Amniotic stem cell (primary cell): ENCODE measurements at regions not wholly inside any gene's neighbourhood (a gene's known extent, or its start where the extent isn't known, plus 50 kb on each side); places are given as distances from the start of the nearest gene placed in this dataset.
"Not testable (repeated sequence)": the region's sequence is repeated elsewhere in the genome, so short reads cannot be mapped to it uniquely, and the experiment has no call there.

ENCODE experiments used
- DNase-seq: peaks from one replicate; lab custom pipeline; 2025; lab: John Stamatoyannopoulos, UW

DNA sequence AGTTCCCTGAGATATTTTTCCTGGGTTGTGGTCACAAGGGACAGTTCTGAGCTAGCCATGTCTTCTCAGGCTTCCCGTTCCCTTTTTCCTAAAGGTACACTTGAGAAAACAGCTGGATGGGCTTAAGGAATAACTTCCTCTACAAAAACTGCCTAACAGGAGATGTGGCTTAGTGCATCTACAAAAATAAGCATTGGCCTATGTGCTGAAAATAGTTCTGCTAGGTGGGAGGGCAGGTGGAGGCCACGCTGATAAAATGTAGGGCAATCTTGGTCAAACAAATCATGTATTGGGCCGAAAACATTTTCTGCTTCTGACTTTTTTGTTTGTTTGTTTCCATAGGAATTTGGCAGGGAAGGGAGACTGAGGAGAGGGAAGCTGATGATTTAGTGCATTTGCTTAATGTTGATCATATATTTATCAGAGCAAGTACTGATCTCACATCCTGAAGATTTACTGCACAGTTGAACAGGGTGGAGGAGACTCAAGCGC is 409.4 kb upstream of the FZD8 start:
- DNase-seq: no peak

- DNase-seq: no peak
These were observed 408.8 kb upstream of the FZD8 start for GRCh38 chr10:36050763-36051499.

GRCh38 chr10:36048780-36049179 is 406.7 kb upstream of the FZD8 start:
- no peak for DNase-seq

GRCh38 chr10:36048236-36048635 is 406.1 kb upstream of the FZD8 start:
- DNase-seq: no peak

DNA sequence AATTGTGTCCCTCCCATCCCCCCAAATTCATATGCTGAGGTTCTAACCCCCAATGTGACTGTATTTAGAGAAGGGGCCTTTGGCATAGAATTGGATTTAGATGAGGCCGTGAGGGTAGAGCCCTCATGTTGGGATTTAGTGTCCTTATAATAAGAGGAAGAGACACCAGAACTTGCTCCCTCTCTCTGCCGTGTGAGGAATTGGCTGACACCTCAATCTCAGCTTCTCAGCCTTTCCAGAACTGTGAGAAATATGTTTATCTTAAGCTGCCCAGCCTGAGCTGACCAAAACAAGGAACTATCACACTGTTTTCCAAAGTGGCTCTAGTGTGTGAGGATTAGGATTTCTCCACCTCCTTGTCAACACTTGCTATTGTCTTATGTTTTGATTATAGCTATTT is 400.0 kb upstream of the FZD8 start:
- DNase-seq: no peak

DNA sequence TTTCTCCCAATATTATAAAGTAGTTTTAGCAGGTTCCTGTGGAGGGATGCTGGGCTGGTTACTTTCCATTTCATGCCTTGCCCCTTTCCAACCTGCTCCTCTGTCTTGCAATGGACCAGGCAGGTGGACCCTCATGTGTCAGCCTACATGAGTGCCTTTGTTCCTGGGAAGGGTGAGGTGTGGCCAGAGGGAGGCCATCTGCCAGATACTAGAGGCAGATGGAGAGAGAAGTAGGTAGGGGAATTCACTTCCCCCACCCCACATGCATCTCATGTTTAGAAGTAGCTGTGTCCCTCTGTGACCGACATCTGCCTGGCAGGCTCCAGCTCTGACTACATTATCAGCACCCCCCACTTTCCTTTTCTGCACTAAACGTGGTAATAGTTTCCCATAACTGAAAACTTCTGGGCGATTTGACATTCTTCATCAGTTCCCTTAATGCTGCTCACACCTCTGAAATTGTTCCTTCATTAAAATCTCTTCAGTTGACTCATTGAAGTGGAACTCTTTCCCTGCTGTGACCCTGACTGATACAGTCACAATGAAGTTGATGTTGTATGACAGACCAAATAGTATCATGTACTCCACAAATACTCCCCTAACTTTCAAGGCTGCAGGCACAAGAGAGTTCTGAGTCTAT is 396.3 kb upstream of the FZD8 start:
- no peak for DNase-seq

- no peak for DNase-seq
These were observed 394.0 kb upstream of the FZD8 start for GRCh38 chr10:36036137-36036536.

- DNase-seq: no peak
These were observed 391.7 kb upstream of the FZD8 start for GRCh38 chr10:36033808-36034207.

DNA sequence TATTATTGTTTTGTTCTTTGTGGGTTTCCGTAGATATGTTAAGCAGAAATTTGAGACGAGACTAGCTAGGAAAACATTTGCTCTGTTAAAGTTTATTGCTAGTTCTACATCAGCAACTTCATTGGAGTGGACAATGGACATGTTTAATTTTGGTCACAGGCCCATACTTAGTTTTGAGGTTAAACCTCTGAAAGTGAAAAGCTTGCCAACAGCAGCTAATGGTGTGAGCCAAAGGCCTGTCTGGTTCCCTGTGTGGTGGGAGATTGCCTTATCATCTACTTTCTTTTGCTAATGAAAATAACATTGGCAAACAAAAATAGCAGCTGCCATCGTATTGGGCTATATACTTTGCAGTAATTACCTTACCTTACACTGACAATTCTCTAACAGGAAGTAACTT is 388.4 kb upstream of the FZD8 start:
- no peak for DNase-seq

DNA sequence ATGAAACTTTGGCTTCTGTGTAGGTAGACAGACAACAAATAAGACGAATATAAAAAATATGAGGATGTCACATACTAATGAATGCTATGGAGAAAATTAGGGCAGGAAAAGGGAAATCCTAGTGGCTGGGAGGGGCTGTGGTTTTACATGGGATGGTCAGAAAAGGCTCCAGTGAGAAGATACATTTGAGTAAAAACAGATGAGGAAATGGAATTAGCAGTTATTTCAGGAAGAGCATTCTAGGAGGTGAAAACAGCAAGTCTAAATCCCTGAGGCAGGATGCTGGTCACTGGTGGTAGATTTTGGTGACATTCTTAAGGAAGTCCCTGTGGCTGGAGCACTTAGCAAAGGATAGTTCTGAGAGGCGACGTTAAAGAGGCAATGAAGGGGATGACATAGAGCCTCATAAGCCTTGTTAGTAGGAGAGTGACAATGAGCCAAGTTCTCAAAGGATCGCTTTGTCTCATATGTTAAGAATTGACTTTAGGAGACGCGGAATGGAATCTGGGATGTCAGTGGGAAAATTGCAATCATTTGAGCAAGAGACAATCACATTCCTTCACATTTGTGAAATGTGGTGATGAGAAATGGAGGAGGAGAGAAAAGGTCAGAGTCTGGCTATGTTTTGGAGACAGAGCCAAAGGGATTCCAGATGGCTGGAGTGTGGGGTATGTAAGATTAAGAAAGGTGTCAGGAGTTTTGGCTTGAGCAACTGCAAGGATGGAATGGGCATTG is 384.7 kb upstream of the FZD8 start:
- no peak for DNase-seq

DNA sequence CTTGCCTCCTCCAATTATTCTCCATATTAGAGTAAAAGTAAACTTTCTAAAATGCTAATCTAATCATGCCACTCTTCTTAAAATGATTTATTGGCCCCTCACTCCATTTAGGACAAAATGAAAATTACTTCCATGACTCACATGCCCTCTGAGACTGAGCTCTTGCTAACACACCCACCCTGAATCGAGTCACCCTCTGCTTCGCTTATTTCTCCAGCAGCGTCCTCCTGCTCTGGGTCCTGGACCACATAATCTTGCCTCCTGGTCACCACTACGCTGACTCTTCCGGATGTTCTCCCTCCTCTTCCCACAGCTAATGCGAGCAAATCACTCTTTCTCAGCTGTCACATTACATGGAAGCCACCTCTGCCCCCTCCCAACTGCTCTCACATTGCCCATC is 384.0 kb upstream of the FZD8 start:
- no peak for DNase-seq

DNA sequence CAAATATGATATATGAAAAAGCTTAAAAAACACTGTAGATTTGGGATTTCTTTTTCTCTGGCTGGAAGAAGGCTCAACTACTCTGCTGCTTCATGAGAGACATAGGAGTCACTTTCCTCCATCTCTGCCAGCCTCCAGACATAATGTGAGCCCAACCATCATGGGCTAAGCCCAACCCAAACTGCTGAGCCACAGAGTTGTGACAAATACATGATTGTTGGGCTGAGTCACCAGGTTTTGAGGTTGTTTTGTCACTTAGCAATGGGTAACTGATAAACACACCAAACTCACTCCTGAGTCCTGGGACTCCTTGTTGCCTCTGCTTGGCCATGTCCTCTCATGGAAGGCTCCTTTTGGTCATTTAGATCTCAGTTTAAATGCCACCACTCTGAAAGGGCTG is 381.8 kb upstream of the FZD8 start:
- peak; percentile 74 for DNase-seq

- DNase-seq: no peak
These were observed 379.0 kb upstream of the FZD8 start for GRCh38 chr10:36021096-36021495.

- DNase-seq: no peak
These were observed 377.7 kb upstream of the FZD8 start for GRCh38 chr10:36019749-36020148.

- DNase-seq: no peak
These were observed 376.9 kb upstream of the FZD8 start for GRCh38 chr10:36018996-36019395.

DNA sequence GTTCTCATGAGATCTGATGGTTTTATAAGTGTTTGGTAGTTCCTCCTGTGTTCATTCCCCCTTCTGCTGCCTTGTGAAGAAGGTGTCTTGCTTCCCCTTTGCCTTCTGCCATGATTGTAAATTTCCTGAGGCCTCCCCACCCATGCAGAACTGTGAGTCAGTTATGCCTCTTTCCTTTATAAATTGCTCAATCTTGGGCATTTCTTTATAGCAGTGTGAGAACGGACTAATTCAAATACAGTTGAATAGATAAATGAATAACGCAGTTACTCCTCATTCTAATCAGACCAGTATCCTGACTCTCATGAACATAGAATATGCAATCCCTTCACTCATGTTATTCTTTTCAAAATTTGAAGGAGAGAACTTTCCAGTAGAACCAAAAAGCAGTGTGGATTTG is 375.0 kb upstream of the FZD8 start:
- DNase-seq: no peak

DNA sequence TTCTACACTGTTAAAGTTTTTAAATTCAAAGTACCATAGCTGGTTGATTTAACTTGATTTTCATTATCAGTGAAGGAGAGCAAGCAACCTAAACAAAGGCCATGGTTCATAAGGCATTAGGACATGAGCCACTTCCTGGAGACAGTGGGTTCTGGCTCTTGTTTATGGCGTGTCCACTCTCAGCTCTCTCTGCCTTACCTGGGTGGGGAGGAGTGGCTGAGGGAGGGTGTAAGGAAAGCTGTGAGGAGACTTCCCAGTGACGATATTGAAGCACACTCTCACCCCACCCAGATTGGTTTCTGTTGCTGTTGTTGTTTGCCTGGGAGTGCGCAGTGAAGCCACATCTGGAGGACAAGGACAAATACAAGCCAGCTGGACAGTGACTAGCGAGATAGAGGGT is 365.3 kb upstream of the FZD8 start:
- DNase-seq: no peak

- no peak for DNase-seq
These were observed 361.6 kb upstream of the FZD8 start for GRCh38 chr10:36003688-36004087.

DNA sequence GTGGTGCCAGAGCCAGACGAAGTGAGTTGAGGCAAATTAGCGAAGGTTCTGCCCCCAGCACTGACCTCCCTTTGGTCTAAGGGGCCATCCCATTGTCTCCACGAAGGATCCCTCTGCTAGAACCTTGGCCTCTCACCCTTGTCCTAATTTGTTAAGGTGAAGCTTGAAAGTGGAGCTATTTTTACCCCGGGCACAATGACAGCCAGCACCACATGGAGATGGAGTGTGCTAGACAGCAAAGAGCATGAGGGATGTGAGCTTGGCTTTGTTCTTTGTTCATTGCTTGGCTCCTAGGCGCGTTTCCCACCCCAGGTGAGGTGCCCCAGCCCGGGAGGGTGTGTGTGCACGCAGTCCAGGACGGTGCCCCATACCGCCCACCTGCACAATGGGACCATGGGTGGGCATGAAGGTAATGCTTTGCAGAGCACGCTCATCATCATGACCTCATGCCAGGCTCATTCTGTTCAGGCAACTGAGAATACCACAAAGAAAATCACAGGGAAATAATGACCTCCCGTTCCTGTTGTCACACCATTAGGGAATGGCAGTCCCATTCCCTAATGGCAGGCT is 361.0 kb upstream of the FZD8 start:
- no peak for DNase-seq

- DNase-seq: no peak
These were observed 360.3 kb upstream of the FZD8 start for GRCh38 chr10:36002445-36002844.

DNA sequence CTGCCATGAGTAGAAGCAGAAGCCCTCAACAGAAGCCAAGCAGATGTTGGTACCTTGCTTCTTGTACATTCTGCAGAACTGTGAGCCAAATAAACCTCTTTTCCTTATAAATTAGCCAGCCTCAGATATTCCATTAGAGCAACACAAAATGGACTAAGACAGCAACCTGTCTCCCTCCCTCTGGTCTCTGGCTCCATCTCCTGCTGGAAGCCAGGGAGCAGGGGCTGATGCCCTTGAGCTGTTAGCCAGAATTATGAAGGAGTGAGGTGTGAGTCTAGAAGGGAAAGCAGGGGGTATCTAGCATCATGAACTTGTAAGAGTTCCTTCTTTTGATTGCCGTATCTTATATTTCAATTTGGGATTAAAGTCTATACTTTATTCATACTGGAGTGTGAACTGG is 358.7 kb upstream of the FZD8 start:
- not testable (repeated sequence) for DNase-seq

DNA sequence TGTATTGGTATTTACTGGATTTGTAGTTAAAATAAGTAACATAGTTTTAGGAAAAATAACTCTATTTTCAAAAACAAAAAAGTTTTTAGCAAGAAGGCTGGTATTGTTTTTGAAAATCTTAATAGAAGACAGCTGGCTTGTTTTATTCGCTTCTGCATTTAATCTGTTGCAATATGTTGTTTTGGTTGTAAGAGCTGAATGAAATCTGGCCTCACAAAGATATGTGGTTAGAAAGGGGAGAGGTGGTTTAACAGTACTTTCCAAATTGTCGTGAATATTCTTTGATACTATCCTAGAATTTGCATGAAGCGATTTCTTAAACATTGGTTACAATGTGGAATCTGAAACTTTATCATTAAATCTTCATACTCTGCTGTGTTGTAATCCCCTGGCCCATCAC is 355.9 kb upstream of the FZD8 start:
- no peak for DNase-seq

DNA sequence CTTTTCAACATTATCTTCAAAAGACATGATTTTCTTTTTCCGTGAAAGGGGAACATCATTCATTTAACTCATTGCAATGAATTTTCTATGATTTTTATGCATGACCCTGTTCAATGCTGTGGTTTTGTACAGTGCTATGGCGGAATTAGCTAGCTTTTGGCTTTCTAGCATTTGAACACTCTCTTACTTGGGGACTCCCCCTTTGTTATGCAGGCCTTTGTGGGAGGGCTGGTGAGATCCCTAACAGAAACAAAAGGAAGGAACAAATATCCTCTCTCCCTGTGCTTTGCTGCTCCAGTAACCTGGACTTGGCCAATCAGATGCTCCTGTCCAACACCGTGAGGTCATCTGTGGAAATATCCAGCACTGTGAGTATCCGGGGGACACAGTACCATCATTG is 353.4 kb upstream of the FZD8 start:
- DNase-seq: no peak
